Adrenal gland (tissue), 5 donors: ENCODE measurements at regions not wholly inside any gene's neighbourhood (a gene's known extent, or its start where the extent isn't known, plus 50 kb on each side); places are given as distances from the start of the nearest gene placed in this dataset.

Experiments used
- POLR2A ChIP-seq, 2 donors: fragments of 450-650 bp; IDR thresholded peaks; one replicate each; pipeline ENCODE4 v1.6.1; 2017; ENCODE audit warnings: antibody characterized with exemption in 2 of 2, mild to moderate bottlenecking in 2 of 2, moderate library complexity in 1 of 2
- TF ChIP-seq, protein P1 (sequence below), 6 experiments: fragments of 450-650 bp in 4 of 6; fragments of 200-600 bp in 2 of 6; sonication (generic) in 1 of 6; IDR thresholded peaks; 1 replicate in 5 of 6; 2 replicates in 1 of 6; pipeline versions ENCODE4 v1.5.1 to v1.8.0; 2016 to 2021; ENCODE audit warnings: antibody characterized with exemption in 6 of 6, mild to moderate bottlenecking in 2 of 6, moderate library complexity in 1 of 6
- donor health status: DM: no; HTN: no; CAD: no.

DNA sequence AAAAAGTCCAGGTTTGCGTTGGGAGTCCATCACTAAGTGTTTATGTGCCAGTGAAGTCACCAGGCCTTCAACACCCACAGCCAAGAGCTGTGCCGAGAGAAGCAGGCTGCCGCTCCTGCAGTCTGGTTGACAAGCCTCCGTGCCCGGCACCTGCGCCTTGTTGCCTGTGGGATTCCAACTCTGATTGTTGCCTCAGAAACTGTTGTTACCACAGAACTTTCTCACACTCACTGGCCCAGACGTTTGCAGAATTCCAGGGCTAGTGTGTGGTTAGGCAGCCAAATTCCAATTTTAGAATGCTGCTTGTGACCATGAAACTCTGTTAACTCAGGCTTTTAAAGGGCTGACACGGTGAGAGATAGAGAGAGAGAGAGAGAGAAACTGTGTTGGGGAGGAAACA is 119.5 kb upstream of the LIMCH1 start:
- no peak for TF ChIP-seq POLR2A (IDR thresholded peaks at IDR 0.05)
- TF ChIP-seq, protein P1, sequence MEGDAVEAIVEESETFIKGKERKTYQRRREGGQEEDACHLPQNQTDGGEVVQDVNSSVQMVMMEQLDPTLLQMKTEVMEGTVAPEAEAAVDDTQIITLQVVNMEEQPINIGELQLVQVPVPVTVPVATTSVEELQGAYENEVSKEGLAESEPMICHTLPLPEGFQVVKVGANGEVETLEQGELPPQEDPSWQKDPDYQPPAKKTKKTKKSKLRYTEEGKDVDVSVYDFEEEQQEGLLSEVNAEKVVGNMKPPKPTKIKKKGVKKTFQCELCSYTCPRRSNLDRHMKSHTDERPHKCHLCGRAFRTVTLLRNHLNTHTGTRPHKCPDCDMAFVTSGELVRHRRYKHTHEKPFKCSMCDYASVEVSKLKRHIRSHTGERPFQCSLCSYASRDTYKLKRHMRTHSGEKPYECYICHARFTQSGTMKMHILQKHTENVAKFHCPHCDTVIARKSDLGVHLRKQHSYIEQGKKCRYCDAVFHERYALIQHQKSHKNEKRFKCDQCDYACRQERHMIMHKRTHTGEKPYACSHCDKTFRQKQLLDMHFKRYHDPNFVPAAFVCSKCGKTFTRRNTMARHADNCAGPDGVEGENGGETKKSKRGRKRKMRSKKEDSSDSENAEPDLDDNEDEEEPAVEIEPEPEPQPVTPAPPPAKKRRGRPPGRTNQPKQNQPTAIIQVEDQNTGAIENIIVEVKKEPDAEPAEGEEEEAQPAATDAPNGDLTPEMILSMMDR (IDR thresholded peaks at IDR 0.05): no peak
